Smooth muscle cell (in vitro differentiated cells): ENCODE measurements at regions not wholly inside any gene's neighbourhood (a gene's known extent, or its start where the extent isn't known, plus 50 kb on each side); places are given as distances from the start of the nearest gene placed in this dataset.

Source experiments
- DNase-seq: peaks from one replicate; lab custom pipeline; 2025; ENCODE audit not compliant: unreplicated experiment; lab: John Stamatoyannopoulos, UW
- H2AFZ ChIP-seq: fragments of 200-600 bp; sonication (generic); 2 replicates; pipeline ENCODE4 v1.6.0; 2016; ENCODE audit warnings: antibody characterized with exemption, low read depth, mild to moderate bottlenecking
- H3F3A ChIP-seq: fragments of 200-600 bp; sonication (generic); 2 replicates; pipeline ENCODE4 v1.6.0; 2017; ENCODE audit warnings: antibody characterized with exemption, low read depth
- H3K27ac ChIP-seq: fragments of 200-600 bp; sonication (generic); 2 replicates; pipeline ENCODE4 v1.5.1; 2016; ENCODE audit warnings: low read depth, mild to moderate bottlenecking
- H3K27me3 ChIP-seq: fragments of 200-600 bp; sonication (generic); 2 replicates; pipeline ENCODE4 v1.6.1; 2016; ENCODE audit warnings: low read depth, mild to moderate bottlenecking
- H3K36me3 ChIP-seq: fragments of 200-600 bp; sonication (generic); 2 replicates; pipeline ENCODE4 v1.5.1; 2016; ENCODE audit warnings: low read depth
- H3K4me1 ChIP-seq: fragments of 200-600 bp; sonication (generic); 2 replicates; pipeline ENCODE4 v1.5.1; 2016; ENCODE audit warnings: low read depth
- H3K4me2 ChIP-seq: fragments of 200-600 bp; sonication (generic); 2 replicates; pipeline ENCODE4 v1.6.0; 2016; ENCODE audit warnings: mild to moderate bottlenecking
- H3K4me3 ChIP-seq: fragments of 200-600 bp; sonication (generic); 2 replicates; pipeline ENCODE4 v1.5.1; 2016; ENCODE audit warnings: mild to moderate bottlenecking
- H3K79me2 ChIP-seq: fragments of 200-600 bp; sonication (generic); 2 replicates; pipeline ENCODE4 v1.6.0; 2016; ENCODE audit warnings: low read depth, mild to moderate bottlenecking
- H3K9ac ChIP-seq: fragments of 200-600 bp; sonication (generic); 2 replicates; pipeline ENCODE4 v1.6.0; 2016; ENCODE audit warnings: low read depth
- H3K9me3 ChIP-seq: fragments of 200-600 bp; sonication (generic); replicated peaks from 2 replicates; pipeline ENCODE4 v1.5.1; 2016; ENCODE audit warnings: low read depth
- H4K20me1 ChIP-seq: fragments of 200-600 bp; sonication (generic); 2 replicates; pipeline ENCODE4 v1.6.0; 2016; ENCODE audit warnings: low read depth
- WGBS: methylation state at CpG from one replicate; pipeline ENCODE4 v1.1.7; 2016; ENCODE audit warnings: low lambda C conversion rate; 5-methylcytosine and 5-hydroxymethylcytosine counted together
- TF ChIP-seq, protein P1 (sequence below): fragments of 200-600 bp; sonication (generic); IDR thresholded peaks from 2 replicates; pipeline ENCODE4 v1.5.1; 2017; ENCODE audit warnings: borderline replicate concordance, mild to moderate bottlenecking, antibody characterized with exemption; ENCODE audit not compliant: insufficient read depth, poor library complexity, severe bottlenecking

DNA sequence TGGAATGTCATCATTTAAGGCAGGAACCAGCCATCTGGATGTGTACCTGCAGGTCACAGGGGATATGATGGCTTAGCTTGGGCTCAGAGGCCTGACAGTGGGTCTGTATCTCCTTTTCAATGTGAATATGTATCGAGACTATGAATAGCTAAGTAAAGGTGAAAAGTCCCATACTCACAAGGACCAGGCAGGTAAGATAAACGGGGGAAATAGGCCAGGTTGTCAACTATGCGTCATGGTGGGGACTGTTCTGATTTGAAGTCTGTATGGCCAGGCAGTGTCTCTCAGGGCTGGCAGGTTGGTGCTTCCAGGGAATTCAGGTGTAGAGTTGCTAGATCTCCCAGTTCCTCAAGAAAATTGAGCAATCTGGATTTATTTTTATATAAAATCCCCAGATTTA lies 987.9 kb upstream of the WWC1 start:
- Histone ChIP-seq H3K36me3 (no peaks in the 10 kb centered on the region), H3F3A (no peaks in the 10 kb centered on the region), H3K27me3 (peaks cover 6% of the 10 kb centered on the region), H3K9me3 (no peaks in the 10 kb centered on the region), H3K4me2 (no peak overlapping the region), H3K27ac (no peak overlapping the region), H4K20me1 (no peaks in the 10 kb centered on the region), H3K4me3 (no peak overlapping the region), H3K9ac (no peak overlapping the region), H3K4me1 (peaks cover 9% of the 10 kb centered on the region), H2AFZ (no peak overlapping the region), H3K79me2 (no peaks in the 10 kb centered on the region)
- 46% methylated on average over 3 of the region's 3 CpGs for WGBS
- TF ChIP-seq, protein P1, sequence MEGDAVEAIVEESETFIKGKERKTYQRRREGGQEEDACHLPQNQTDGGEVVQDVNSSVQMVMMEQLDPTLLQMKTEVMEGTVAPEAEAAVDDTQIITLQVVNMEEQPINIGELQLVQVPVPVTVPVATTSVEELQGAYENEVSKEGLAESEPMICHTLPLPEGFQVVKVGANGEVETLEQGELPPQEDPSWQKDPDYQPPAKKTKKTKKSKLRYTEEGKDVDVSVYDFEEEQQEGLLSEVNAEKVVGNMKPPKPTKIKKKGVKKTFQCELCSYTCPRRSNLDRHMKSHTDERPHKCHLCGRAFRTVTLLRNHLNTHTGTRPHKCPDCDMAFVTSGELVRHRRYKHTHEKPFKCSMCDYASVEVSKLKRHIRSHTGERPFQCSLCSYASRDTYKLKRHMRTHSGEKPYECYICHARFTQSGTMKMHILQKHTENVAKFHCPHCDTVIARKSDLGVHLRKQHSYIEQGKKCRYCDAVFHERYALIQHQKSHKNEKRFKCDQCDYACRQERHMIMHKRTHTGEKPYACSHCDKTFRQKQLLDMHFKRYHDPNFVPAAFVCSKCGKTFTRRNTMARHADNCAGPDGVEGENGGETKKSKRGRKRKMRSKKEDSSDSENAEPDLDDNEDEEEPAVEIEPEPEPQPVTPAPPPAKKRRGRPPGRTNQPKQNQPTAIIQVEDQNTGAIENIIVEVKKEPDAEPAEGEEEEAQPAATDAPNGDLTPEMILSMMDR: no peak
- no peak for DNase-seq

DNA sequence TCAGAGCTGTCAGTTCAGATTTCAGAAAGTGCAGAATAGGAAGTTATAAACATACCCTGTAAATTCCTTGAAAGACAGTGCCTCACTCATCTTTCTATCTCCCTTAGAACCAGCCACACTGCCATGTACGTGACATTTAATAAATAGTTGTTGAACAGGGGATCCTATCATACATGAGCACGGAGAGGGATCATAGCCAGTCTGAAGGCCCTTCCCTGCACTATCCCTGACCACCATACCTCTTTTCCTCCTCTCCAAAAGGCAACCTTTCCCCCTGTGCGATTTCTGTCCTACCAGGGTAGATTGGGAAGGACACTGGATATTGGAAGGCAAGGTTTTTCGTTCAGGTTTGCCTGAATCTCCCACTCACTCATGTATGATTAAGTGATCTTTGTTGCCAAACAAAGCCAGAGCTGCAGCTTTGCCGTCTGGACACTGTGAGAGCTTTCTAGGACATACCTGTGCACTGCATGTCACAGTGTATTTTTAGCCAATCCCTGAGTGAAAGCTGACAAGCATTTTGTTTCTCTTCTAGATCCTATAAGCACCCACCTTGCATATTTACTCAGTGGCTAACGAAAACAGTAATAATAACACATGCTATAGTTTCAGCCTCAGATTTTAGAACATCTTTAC lies 986.5 kb upstream of the WWC1 start:
- no peak overlapping the region for H3K9ac ChIP-seq
- H3K4me1 ChIP-seq: peaks cover 9% of the 10 kb centered on the region
- no peak overlapping the region for H2AFZ ChIP-seq
- H3K27me3 ChIP-seq: peaks cover 6% of the 10 kb centered on the region
- no peak overlapping the region for H3K4me3 ChIP-seq
- no peaks in the 10 kb centered on the region for H4K20me1 ChIP-seq
- H3K79me2 ChIP-seq: no peaks in the 10 kb centered on the region
- H3K4me2 ChIP-seq: no peak overlapping the region
- no peaks in the 10 kb centered on the region for H3K9me3 ChIP-seq
- H3K27ac ChIP-seq: no peak overlapping the region
- no peak for DNase-seq
- 64% methylated on average over 6 of the region's 6 CpGs for WGBS
- no peaks in the 10 kb centered on the region for H3K36me3 ChIP-seq
- TF ChIP-seq, protein P1: no peak
- no peaks in the 10 kb centered on the region for H3F3A ChIP-seq

- H3K4me2 ChIP-seq: no peak overlapping the region
- no peak overlapping the region for H3K27ac ChIP-seq
- peaks cover 9% of the 10 kb centered on the region for H3K4me1 ChIP-seq
- H3K27me3 ChIP-seq: peaks cover 6% of the 10 kb centered on the region
- TF ChIP-seq, protein P1: no peak
- no peaks in the 10 kb centered on the region for H3K79me2 ChIP-seq
- H4K20me1 ChIP-seq: no peaks in the 10 kb centered on the region
- no peak overlapping the region for H3K4me3 ChIP-seq
- no peak overlapping the region for H3K9ac ChIP-seq
- 47% methylated on average over 9 of the region's 9 CpGs for WGBS
- H2AFZ ChIP-seq: no peak overlapping the region
- H3K36me3 ChIP-seq: no peaks in the 10 kb centered on the region
- DNase-seq: no peak
- H3K9me3 ChIP-seq: no peaks in the 10 kb centered on the region
- no peaks in the 10 kb centered on the region for H3F3A ChIP-seq
These were observed 985.7 kb upstream of the WWC1 start for GRCh38 chr5:167305591-167306213.

DNA sequence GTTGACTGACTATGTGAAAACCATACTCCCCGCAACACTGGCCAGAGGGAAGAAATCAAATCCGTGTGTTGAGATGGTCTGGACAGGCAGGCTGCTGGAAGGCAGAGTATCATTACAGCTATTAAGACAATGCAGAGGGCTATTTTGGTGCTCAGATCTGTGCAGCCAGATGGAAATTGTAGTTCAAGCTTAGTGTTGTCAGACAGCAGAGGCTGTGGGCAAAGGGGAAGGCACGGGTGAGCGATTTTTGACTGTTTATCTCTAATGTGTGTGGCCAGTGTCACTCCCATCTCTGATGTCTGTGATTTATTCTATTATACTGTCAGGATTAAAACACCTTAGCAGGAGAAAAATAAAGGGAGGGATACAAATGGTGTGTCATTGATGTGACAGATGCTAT lies 984.4 kb upstream of the WWC1 start:
- H3K4me1 ChIP-seq: peaks cover 9% of the 10 kb centered on the region
- H3K9me3 ChIP-seq: no peaks in the 10 kb centered on the region
- H3F3A ChIP-seq: no peaks in the 10 kb centered on the region
- H3K4me2 ChIP-seq: no peak overlapping the region
- DNase-seq: no peak
- 88% methylated on average over 4 of the region's 4 CpGs for WGBS
- TF ChIP-seq, protein P1: no peak
- H3K9ac ChIP-seq: no peak overlapping the region
- H4K20me1 ChIP-seq: no peaks in the 10 kb centered on the region
- H3K27ac ChIP-seq: no peak overlapping the region
- H3K4me3 ChIP-seq: no peak overlapping the region
- no peaks in the 10 kb centered on the region for H3K36me3 ChIP-seq
- H3K79me2 ChIP-seq: no peaks in the 10 kb centered on the region
- no peak overlapping the region for H2AFZ ChIP-seq
- peaks cover 3% of the 10 kb centered on the region for H3K27me3 ChIP-seq
